Astrocyte (in vitro differentiated cells and primary cell): ENCODE measurements at regions not wholly inside any gene's neighbourhood (a gene's known extent, or its start where the extent isn't known, plus 50 kb on each side); places are given as distances from the start of the nearest gene placed in this dataset.

Experiments
- CTCF ChIP-seq: IDR thresholded peaks from 2 replicates; pipeline ENCODE4 v1.5.1; 2011; ENCODE audit warnings: low read depth, mild to moderate bottlenecking, inconsistent platforms, low read length, moderate library complexity; ENCODE audit not compliant: insufficient read depth
- EZH2 ChIP-seq: IDR thresholded peaks from 2 replicates; pipeline ENCODE4 v1.6.1; 2012; ENCODE audit warnings: mild to moderate bottlenecking, low read length, inconsistent platforms; ENCODE audit not compliant: insufficient read depth

GRCh38 chr5:142404046-142404477, 79.2 kb upstream of the SPRY4 start:
- no peak for TF ChIP-seq CTCF
- TF ChIP-seq EZH2, result no peak
